HCT116 (cell line): ENCODE measurements at regions not wholly inside any gene's neighbourhood (a gene's known extent, or its start where the extent isn't known, plus 50 kb on each side); places are given as distances from the start of the nearest gene placed in this dataset.

Source experiments
- EZH2phosphoT487 ChIP-seq: fragments of 200-600 bp; IDR thresholded peaks from 2 replicates; pipeline ENCODE4 v1.6.1; 2018; ENCODE audit warnings: antibody characterized with exemption, borderline replicate concordance
- TF ChIP-seq, protein P1 (sequence below): IDR thresholded peaks from 2 replicates; pipeline ENCODE4 v1.6.1; 2012

GRCh38 chr18:56333146-56333545 lies 305.2 kb downstream of the TXNL1 start:
- TF ChIP-seq, protein P1, sequence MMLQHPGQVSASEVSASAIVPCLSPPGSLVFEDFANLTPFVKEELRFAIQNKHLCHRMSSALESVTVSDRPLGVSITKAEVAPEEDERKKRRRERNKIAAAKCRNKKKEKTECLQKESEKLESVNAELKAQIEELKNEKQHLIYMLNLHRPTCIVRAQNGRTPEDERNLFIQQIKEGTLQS, result no peak
- TF ChIP-seq EZH2phosphoT487, result no peak
